K562 (cell line): ENCODE measurements at regions not wholly inside any gene's neighbourhood (a gene's known extent, or its start where the extent isn't known, plus 50 kb on each side); places are given as distances from the start of the nearest gene placed in this dataset.

Source experiments
- ATAC-seq: fragments of 200-7000 bp; cut with Tn5 transposase; 3 replicates; pipeline ENCODE4 v1.9.1; 2020; ENCODE audit warnings: moderate library complexity
- BruUV-seq: library from RNA; stranded (reverse); fragments of 400-500 nt; replicated peaks from 2 replicates; lab custom pipeline; 2021; lab: Mats Ljungman, UMichigan
- CTCF ChIA-PET: fragments of 300-600 bp; formaldehyde crosslinking; extraction: SDS; loops from one replicate; lab custom pipeline; 2021; ENCODE audit warnings: low intra/inter-chr PET ratio; lab: Yijun Ruan, JAX
- POLR2A ChIA-PET: fragments of 300-600, 350-650 bp; sonication (Branson Sonifier 250); formaldehyde crosslinking; extraction: SDS; loops from one replicate; lab custom pipeline; 2021; ENCODE audit warnings: antibody characterized with exemption, inconsistent platforms; lab: Yijun Ruan, JAX
- DNase-seq, 4 experiments: peaks; one replicate each; pipeline versions ENCODE4 v3.0.0 to v3.0.0-alpha.2; 2011 to 2018; ENCODE audit warnings: low spot score in 3 of 4, mixed read lengths in 3 of 4; ENCODE audit errors: extremely low read depth in 1 of 4
- FAIRE-seq: peaks from 2 replicates; lab custom pipeline; 2011; peaks lifted over from hg19 to GRCh38; lab: Jason Lieb, UNC
- H2AFZ ChIP-seq: 2 replicates; pipeline ENCODE4 v1.6.0; 2011; ENCODE audit warnings: low read depth, low read length, control low read depth, inconsistent platforms
- H3K27ac ChIP-seq: fragments of 200-600 bp; 3 replicates; pipeline ENCODE4 v1.8.0; 2011; ENCODE audit warnings: low read depth, mild to moderate bottlenecking, control low read depth, inconsistent platforms, low read length, moderate library complexity, mixed read lengths; ENCODE audit errors: extremely low read depth
- H3K27me3 ChIP-seq, 2 experiments: fragments of 300-600 bp in 1 of 2; 2 replicates in 1 of 2; 3 replicates in 1 of 2; pipeline versions ENCODE4 v1.6.0 to v1.8.0; 2011; ENCODE audit warnings: inconsistent platforms in 2 of 2, low read length in 2 of 2, mild to moderate bottlenecking in 1 of 2, mixed read lengths in 1 of 2, moderate library complexity in 1 of 2; ENCODE audit not compliant: control insufficient read depth in 2 of 2, insufficient read depth in 2 of 2
- H3K36me3 ChIP-seq: fragments of 300-600 bp; 3 replicates; pipeline ENCODE4 v1.8.0; 2011; ENCODE audit warnings: mild to moderate bottlenecking, low read length, inconsistent platforms; ENCODE audit not compliant: control insufficient read depth, insufficient read depth
- H3K4me1 ChIP-seq, 2 experiments: fragments of 200-600 bp in 1 of 2; replicated peaks in 1 of 2; 2 replicates in 1 of 2; 3 replicates in 1 of 2; pipeline versions ENCODE4 v1.5.1 to v1.8.0; 2011; ENCODE audit warnings: inconsistent platforms in 2 of 2, low read length in 2 of 2, mild to moderate bottlenecking in 1 of 2, mixed read lengths in 1 of 2, moderate library complexity in 1 of 2; ENCODE audit not compliant: control insufficient read depth in 2 of 2, insufficient read depth in 2 of 2
- H3K4me2 ChIP-seq: 2 replicates; pipeline ENCODE4 v1.6.1; 2011; ENCODE audit warnings: low read length, control low read depth, inconsistent platforms, mixed read lengths; ENCODE audit not compliant: insufficient read depth
- H3K4me3 ChIP-seq: fragments of 200-600 bp; sonication (generic), shearing (Covaris generic); 2 replicates; pipeline ENCODE4 v1.5.1; 2016; ENCODE audit warnings: control low read depth, inconsistent platforms
- H3K79me2 ChIP-seq: fragments of 200-600 bp; 3 replicates; pipeline ENCODE4 v1.8.0; 2011; ENCODE audit warnings: low read length, inconsistent platforms; ENCODE audit not compliant: control insufficient read depth, insufficient read depth
- H3K9ac ChIP-seq, 2 experiments: 2 replicates each; pipeline versions ENCODE4 v1.6.0 to v1.6.1; 2011; ENCODE audit warnings: low read depth in 2 of 2, low read length in 2 of 2, control low read depth in 1 of 2, inconsistent platforms in 1 of 2, mild to moderate bottlenecking in 1 of 2, mixed read lengths in 1 of 2; ENCODE audit not compliant: insufficient read depth in 1 of 2
- H3K9me1 ChIP-seq: one replicate; pipeline ENCODE4 v1.6.0; 2011; ENCODE audit warnings: inconsistent platforms, mild to moderate bottlenecking, low read length, moderate library complexity; ENCODE audit not compliant: control insufficient read depth, insufficient read depth
- H3K9me3 ChIP-seq: replicated peaks from 2 replicates; pipeline ENCODE4 v1.5.1; 2011; ENCODE audit warnings: low read depth, low read length, inconsistent platforms; ENCODE audit not compliant: control insufficient read depth, insufficient read depth
- H4K20me1 ChIP-seq: replicated peaks from 2 replicates; pipeline ENCODE4 v1.6.1; 2011; ENCODE audit warnings: low read length, inconsistent platforms, mixed read lengths; ENCODE audit not compliant: control insufficient read depth, insufficient read depth
- C11orf30 ChIP-seq: fragments of 450-650 bp; IDR thresholded peaks from 2 replicates; pipeline ENCODE4 v1.6.1; 2016; ENCODE audit warnings: low read depth, mild to moderate bottlenecking
- ELF4 ChIP-seq: fragments of 450-650 bp; formaldehyde crosslinking; IDR thresholded peaks from 2 replicates; pipeline ENCODE4 v1.4.0; 2022; ENCODE audit warnings: missing genetic modification characterization
- FOXM1 ChIP-seq, 2 experiments: fragments of 450-650 bp in 1 of 2; sonication (generic) in 1 of 2; formaldehyde crosslinking in 1 of 2; IDR thresholded peaks; 2 replicates each; pipeline versions ENCODE4 v1.6.1 to v1.9.0; 2017 to 2022; ENCODE audit warnings: low read depth in 2 of 2, mild to moderate bottlenecking in 2 of 2, missing genetic modification reagents in 1 of 2, moderate library complexity in 1 of 2
- MAFF ChIP-seq: IDR thresholded peaks from 2 replicates; pipeline ENCODE4 v1.6.1; 2012; ENCODE audit warnings: low read length, improper control_type of control experiment
- MAFG ChIP-seq: fragments of 450-650 bp; conservative IDR thresholded peaks from 2 replicates; pipeline ENCODE4 v1.6.1; 2016; ENCODE audit warnings: missing genetic modification characterization, missing compliant biosample characterization
- MAFK ChIP-seq: IDR thresholded peaks from 2 replicates; pipeline ENCODE4 v1.6.1; 2011; ENCODE audit warnings: low read length, improper control_type of control experiment
- MEIS2 ChIP-seq: fragments of 450-650 bp; IDR thresholded peaks from 2 replicates; pipeline ENCODE4 v1.6.1; 2014; ENCODE audit warnings: mild to moderate bottlenecking; ENCODE audit not compliant: partially characterized antibody
- NCOA2 ChIP-seq, 2 experiments: fragments of 450-650 bp; IDR thresholded peaks; 2 replicates each; pipeline ENCODE4 v1.6.1; 2018; ENCODE audit warnings: mild to moderate bottlenecking in 2 of 2, moderate library complexity in 1 of 2; ENCODE audit not compliant: partially characterized antibody in 2 of 2
- NFE2 ChIP-seq: IDR thresholded peaks from 2 replicates; pipeline ENCODE4 v1.6.1; 2014; ENCODE audit warnings: antibody characterized with exemption, low read depth
- NFE2L1 ChIP-seq: fragments of 450-650 bp; IDR thresholded peaks from 2 replicates; pipeline ENCODE4 v1.6.1; 2016; ENCODE audit warnings: missing genetic modification characterization, low read depth, mild to moderate bottlenecking, missing compliant biosample characterization, moderate library complexity, borderline replicate concordance
- PBX2 ChIP-seq, 2 experiments: IDR thresholded peaks in 1 of 2; conservative IDR thresholded peaks in 1 of 2; 2 replicates each; pipeline ENCODE4 v1.6.1; 2016; ENCODE audit warnings: low read depth in 2 of 2, mild to moderate bottlenecking in 1 of 2, missing compliant biosample characterization in 1 of 2, missing genetic modification characterization in 1 of 2, moderate library complexity in 1 of 2
- ZNF316 ChIP-seq: fragments of 450-650 bp; IDR thresholded peaks from 2 replicates; pipeline ENCODE4 v1.6.1; 2016
- in situ Hi-C: fragments of 300-500 bp; cut with MboI; formaldehyde crosslinking; loops from 4 replicates; pipeline ENCODE4 v1.15.0; 2018; ENCODE audit warnings: inconsistent platforms, mixed read lengths
- intact Hi-C: fragments of 100-400 bp; cut with micrococcal nuclease; formaldehyde crosslinking; loops from 2 replicates; pipeline ENCODE4 v1.14.2; 2022
- TF ChIP-seq, protein P1 (sequence below): fragments of 450-650 bp; IDR thresholded peaks from 2 replicates; pipeline ENCODE4 v1.6.1; 2016

- FAIRE-seq = no peak
- POLR2A ChIA-PET = no interaction called here
- no peak for TF ChIP-seq FOXM1 (IDR thresholded peaks at IDR 0.05; ENCODE audit: low read depth)
- TF ChIP-seq FOXM1 (CRISPR knock-in tag; IDR thresholded peaks at IDR 0.05; ENCODE audit: low read depth) = no peak
- TF ChIP-seq NFE2L1 (tag) = peak; percentile 69
- peak; percentile 48 for TF ChIP-seq ZNF316
- TF ChIP-seq, protein P1, sequence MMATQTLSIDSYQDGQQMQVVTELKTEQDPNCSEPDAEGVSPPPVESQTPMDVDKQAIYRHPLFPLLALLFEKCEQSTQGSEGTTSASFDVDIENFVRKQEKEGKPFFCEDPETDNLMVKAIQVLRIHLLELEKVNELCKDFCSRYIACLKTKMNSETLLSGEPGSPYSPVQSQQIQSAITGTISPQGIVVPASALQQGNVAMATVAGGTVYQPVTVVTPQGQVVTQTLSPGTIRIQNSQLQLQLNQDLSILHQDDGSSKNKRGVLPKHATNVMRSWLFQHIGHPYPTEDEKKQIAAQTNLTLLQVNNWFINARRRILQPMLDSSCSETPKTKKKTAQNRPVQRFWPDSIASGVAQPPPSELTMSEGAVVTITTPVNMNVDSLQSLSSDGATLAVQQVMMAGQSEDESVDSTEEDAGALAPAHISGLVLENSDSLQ = 0 out of 2 replicates have a peak, but pooled peaks have one; percentile 28
- TF ChIP-seq MAFG = peak; percentile 91
- TF ChIP-seq MEIS2 = peak; percentile 77
- no peak for TF ChIP-seq PBX2 (CRISPR knock-in tag; IDR thresholded peaks at IDR 0.05; ENCODE audit: low read depth)
- peak; percentile 73 for TF ChIP-seq PBX2 (tag; conservative IDR thresholded peaks at IDR 0.05; ENCODE audit: low read depth)
- TF ChIP-seq ELF4 = no peak
- peak; percentile 67 for TF ChIP-seq NFE2
- peak; percentile 55; the same call in 1 of the 2 replicates for TF ChIP-seq C11orf30
- peak; percentile 35; the same call in 1 of the 2 replicates for TF ChIP-seq MAFF
- TF ChIP-seq MAFK = peak; percentile 47; the same call in 1 of the 2 replicates
- no peak for TF ChIP-seq NCOA2 (IDR thresholded peaks at IDR 0.05; ENCODE audit: partially characterized antibody in 2 of 2)
- TF ChIP-seq, all 486 proteins: peak for 10
Measured at GRCh38 chr6:56695702-56696101, 53.0 kb upstream of the DST start.

More at GRCh38 chr6:56695702-56696101, 53.0 kb upstream of the DST start:
- H3K27ac ChIP-seq = no peak overlapping the region
- intact Hi-C loops = no loop called here
- no peaks in the 10 kb centered on the region for H3K9me1 ChIP-seq
- in situ Hi-C loops = no loop called here
- H3K4me2 ChIP-seq = no peak overlapping the region
- H3K27me3 ChIP-seq = no peaks in the 10 kb centered on the region
- no peak for DNase-seq
- no peaks in the 10 kb centered on the region for H3K36me3 ChIP-seq
- no peaks in the 10 kb centered on the region for H3K4me1 ChIP-seq
- H3K9me3 ChIP-seq = no peaks in the 10 kb centered on the region
- no peaks in the 10 kb centered on the region for H4K20me1 ChIP-seq
- H2AFZ ChIP-seq = no peak overlapping the region
- CTCF ChIA-PET = interaction anchor here (4.2 kb wide), 1 partner anchor 58 kb away, joined by 33 read pairs; no protein-coding TSS in a partner anchor
- H3K9ac ChIP-seq = no peak overlapping the region
- H3K4me3 ChIP-seq = no peak overlapping the region
- no peak for ATAC-seq
- H3K79me2 ChIP-seq = no peaks in the 10 kb centered on the region
- no TSS peak for BruUV-seq
